ENCODE measurements at regions not wholly inside any gene's neighbourhood (a gene's known extent, or its start where the extent isn't known, plus 50 kb on each side); places are given as distances from the start of the nearest gene placed in this dataset.

- Histone ChIP-seq H3K4me2 (ENCODE audit: low read depth, low read length) (no peak overlapping the region), H4K5ac (ENCODE audit: low read depth, low read length) (peak overlapping the region; percentile 44), H4K20me1 (ENCODE audit: insufficient read depth, low read length) (no peaks in the 10 kb centered on the region), H3K14ac (replicated peaks; ENCODE audit: low read depth, low read length) (no peak overlapping the region), H2BK5ac (ENCODE audit: low read depth, low read length, poor library complexity, severe bottlenecking) (peak overlapping the region; percentile 14), H3K56ac (ENCODE audit: extremely low read depth, insufficient read depth, low read length) (no peak overlapping the region), H4K8ac (ENCODE audit: low read depth in 2 of 2, low read length in 2 of 2) (peak overlapping the region in 1 of 2 experiments; percentile 47; a peak in 1 of 4 replicates), H3K9me1 (ENCODE audit: insufficient read depth, low read length) (peaks cover 15% of the 10 kb centered on the region; the same call in 1 of the 2 replicates), H3K27me3 (ENCODE audit: control insufficient read depth, insufficient read depth, low read length) (no peaks in the 10 kb centered on the region), H2AK9ac (replicated peaks; ENCODE audit: low read depth, low read length, poor library complexity) (no peak overlapping the region), H3K36me3 (ENCODE audit: control insufficient read depth, insufficient read depth, low read length) (no peaks in the 10 kb centered on the region), H3K23ac (ENCODE audit: low read depth, low read length) (no peak overlapping the region), H3K9ac (ENCODE audit: low read depth, low read length) (no peak overlapping the region), H3K4ac (ENCODE audit: low read depth, low read length) (peak overlapping the region; percentile 99), H3K4me3 (ENCODE audit: insufficient read depth, low read depth, low read length) (no peak overlapping the region), H4K91ac (ENCODE audit: insufficient read depth, low read depth, low read length) (peak overlapping the region; percentile 95), H3K4me1 (ENCODE audit: control insufficient read depth, insufficient read depth, low read length) (peaks cover 38% of the 10 kb centered on the region), H3K18ac (ENCODE audit: low read depth, low read length) (no peak overlapping the region; the same call in 1 of the 2 replicates), H3K9me3 (ENCODE audit: control insufficient read depth, insufficient read depth, low read length) (peaks cover 3% of the 10 kb centered on the region; the same call in 1 of the 2 replicates), H3K79me1 (ENCODE audit: low read depth in 1 of 2, low read length in 2 of 2) (no peaks in the 10 kb centered on the region), H2BK20ac (ENCODE audit: low read depth, low read length) (peak overlapping the region; percentile 87), H2AK5ac (ENCODE audit: low read depth, low read length) (peak overlapping the region; percentile 79), H2BK15ac (ENCODE audit: low read depth, low read length) (peak overlapping the region; percentile 94; the same call in 1 of the 3 replicates), H2AFZ (replicated peaks; ENCODE audit: low read length, poor library complexity) (peak overlapping the region; percentile 21), H2BK120ac (ENCODE audit: low read depth, low read length) (peak overlapping the region; percentile 92), H3K27ac (ENCODE audit: insufficient read depth, low read length) (no peak overlapping the region)
- ChIA-PET CTCF (interaction anchor here (0.6 to 1.0 kb wide), 2 partner anchors 19 to 30 kb away, joined by 3 read pairs; no protein-coding TSS in a partner anchor), POLR2A (ENCODE audit: unreplicated experiment) (no interaction called here)
- dilution Hi-C loops (cut with HindIII; ENCODE audit: low sequenced_read_pairs, unreplicated experiment): no loop called here
- no peak for TF ChIP-seq RAD21 (IDR thresholded peaks at IDR 0.05; ENCODE audit: low read length)
- TF ChIP-seq, protein P1, sequence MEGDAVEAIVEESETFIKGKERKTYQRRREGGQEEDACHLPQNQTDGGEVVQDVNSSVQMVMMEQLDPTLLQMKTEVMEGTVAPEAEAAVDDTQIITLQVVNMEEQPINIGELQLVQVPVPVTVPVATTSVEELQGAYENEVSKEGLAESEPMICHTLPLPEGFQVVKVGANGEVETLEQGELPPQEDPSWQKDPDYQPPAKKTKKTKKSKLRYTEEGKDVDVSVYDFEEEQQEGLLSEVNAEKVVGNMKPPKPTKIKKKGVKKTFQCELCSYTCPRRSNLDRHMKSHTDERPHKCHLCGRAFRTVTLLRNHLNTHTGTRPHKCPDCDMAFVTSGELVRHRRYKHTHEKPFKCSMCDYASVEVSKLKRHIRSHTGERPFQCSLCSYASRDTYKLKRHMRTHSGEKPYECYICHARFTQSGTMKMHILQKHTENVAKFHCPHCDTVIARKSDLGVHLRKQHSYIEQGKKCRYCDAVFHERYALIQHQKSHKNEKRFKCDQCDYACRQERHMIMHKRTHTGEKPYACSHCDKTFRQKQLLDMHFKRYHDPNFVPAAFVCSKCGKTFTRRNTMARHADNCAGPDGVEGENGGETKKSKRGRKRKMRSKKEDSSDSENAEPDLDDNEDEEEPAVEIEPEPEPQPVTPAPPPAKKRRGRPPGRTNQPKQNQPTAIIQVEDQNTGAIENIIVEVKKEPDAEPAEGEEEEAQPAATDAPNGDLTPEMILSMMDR (conservative IDR thresholded peaks at IDR 0.05; ENCODE audit: low read depth, low read length): 0 out of 2 replicates have a peak, but pooled peaks have one; percentile 1
- in situ Hi-C loops (cut with MboI; ENCODE audit: low sequenced_read_pairs): no loop called here
- DNase-seq: no peak
- intact Hi-C loops (cut with micrococcal nuclease): loop anchor here (5.0 kb wide), 1 partner anchor 100 kb away; no protein-coding TSS in a partner anchor
- ATAC-seq (ENCODE audit: low read depth): no peak
- WGBS, 2 experiments (ENCODE audit: extremely low coverage in 2 of 2, insufficient read length in 1 of 2): 93% methylated on average over 6 of the region's 10 CpGs; no CpG with 5 or more reads in 1 of the 2 experiments
- BruUV-seq (replicated peaks): no TSS peak
Measured at GRCh38 chr9:134217431-134218210, 53.3 kb upstream of the RNU6ATAC start.
